GM20000 (cell line): ENCODE measurements at regions not wholly inside any gene's neighbourhood (a gene's known extent, or its start where the extent isn't known, plus 50 kb on each side); places are given as distances from the start of the nearest gene placed in this dataset.

Experiments
- DNase-seq: peaks from one replicate; pipeline ENCODE4 v3.0.0; 2012; ENCODE audit warnings: low spot score
- TF ChIP-seq, protein P1 (sequence below): IDR thresholded peaks from 2 replicates; pipeline ENCODE4 v1.5.1; 2012; ENCODE audit warnings: mild to moderate bottlenecking, control low read depth; ENCODE audit errors: extremely low read depth, missing control alignments

DNA sequence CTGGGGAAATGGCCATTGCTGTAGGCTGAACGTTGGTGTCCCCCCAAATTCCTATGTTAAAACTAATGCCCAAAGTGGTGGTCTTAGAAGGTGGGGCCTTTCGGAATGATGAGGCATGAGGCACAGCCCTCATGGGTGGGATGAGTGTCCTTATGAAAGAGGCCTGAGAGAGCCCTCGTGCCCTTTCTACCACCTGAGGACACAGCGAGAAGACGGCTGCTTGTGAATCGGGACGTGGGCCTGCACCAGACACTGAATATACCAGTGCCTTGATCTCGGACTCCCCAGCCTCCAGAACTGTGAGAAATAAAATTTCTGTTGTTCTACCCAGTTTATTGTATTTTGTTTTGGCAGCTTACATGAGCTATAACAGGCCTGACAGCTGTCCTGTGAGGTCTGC is 162.9 kb upstream of the B3GAT1 start:
- DNase-seq = no peak
- TF ChIP-seq, protein P1, sequence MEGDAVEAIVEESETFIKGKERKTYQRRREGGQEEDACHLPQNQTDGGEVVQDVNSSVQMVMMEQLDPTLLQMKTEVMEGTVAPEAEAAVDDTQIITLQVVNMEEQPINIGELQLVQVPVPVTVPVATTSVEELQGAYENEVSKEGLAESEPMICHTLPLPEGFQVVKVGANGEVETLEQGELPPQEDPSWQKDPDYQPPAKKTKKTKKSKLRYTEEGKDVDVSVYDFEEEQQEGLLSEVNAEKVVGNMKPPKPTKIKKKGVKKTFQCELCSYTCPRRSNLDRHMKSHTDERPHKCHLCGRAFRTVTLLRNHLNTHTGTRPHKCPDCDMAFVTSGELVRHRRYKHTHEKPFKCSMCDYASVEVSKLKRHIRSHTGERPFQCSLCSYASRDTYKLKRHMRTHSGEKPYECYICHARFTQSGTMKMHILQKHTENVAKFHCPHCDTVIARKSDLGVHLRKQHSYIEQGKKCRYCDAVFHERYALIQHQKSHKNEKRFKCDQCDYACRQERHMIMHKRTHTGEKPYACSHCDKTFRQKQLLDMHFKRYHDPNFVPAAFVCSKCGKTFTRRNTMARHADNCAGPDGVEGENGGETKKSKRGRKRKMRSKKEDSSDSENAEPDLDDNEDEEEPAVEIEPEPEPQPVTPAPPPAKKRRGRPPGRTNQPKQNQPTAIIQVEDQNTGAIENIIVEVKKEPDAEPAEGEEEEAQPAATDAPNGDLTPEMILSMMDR = no peak

DNA sequence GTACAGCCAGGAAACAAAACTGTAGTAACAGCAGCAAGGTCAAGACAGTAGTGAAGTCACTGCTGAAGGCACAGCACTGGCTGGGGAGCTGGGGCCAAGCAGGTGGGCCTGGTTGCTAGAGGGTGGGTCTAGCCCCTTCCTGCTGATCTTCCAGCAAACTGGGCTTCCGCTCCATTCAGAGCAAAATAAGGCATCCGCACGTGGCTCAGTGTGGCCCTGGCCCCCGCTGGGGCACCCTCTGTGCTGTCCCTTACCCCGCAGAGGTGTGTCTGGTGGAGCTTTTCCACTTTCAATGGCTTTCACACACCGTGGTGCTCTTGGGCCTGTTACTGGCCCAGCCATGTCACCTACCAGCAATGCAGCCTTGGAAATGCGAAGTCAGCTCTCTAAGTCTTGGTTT is 162.4 kb upstream of the B3GAT1 start:
- DNase-seq = no peak
- TF ChIP-seq, protein P1 = no peak

DNA sequence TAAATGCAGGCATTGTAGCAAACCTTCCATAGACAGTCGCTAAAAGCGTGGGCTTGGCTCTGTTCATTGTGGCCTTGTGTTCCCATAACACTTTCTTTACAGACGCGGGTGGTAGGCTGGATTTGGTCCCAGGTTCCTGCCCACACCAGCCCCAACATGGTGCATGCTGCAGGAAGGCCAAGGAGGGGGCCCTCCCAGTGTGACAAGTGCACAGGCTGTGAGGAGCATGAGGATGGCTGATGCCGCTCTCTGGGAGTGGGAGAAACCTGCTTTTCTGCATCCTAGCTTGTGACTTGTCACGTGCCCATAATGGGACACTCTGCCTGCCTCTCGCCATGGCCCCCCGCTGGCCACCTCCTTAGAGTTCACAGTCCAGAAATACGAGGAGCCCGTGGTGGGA is 161.8 kb upstream of the B3GAT1 start:
- TF ChIP-seq, protein P1 = no peak
- no peak for DNase-seq

DNA sequence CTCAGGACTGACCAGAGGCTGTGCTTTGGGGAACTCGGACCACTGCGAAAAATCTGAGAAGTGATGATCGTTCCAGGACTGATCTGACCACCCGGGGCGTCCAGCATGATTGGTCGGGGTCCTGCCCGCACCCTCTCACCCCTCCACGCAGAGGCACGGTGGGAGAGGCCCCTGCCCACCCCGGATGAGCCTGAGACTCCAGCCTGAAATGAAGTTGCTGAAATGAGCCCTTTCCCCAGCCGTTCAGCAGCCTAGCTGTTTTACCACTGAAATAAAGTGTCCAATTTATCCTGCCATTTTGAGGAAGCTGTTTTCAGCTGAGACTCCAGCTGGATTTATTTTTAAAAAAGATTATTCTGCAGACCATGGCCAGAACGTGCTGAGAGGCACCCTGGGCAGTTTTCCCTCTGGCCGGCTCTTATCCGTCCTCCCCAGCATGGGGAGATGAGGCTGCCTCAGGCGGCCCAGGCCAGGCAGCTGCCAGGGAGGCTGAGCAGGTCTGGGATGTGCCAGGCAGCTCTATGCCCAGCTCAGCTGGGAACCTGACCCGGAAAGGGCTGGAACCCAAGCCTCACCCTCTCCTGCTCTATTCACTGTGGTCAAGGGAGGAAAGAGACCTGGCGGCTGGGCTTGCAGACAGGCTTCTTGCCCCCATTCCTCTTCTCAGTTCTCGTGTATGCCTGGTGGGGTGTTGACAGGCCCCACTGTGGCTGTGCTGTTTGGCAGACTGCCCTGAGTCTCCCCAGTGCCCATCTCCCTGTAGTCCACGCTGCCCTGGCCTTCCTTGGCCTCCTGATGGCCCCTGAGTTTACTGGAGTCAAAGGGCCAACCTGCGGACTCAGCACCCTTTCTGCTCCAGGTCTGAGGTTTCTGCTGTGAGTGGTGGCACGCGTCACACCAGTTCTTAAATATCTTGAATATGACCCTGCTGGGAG is 161.0 kb upstream of the B3GAT1 start:
- DNase-seq = no peak
- TF ChIP-seq, protein P1 = no peak

DNA sequence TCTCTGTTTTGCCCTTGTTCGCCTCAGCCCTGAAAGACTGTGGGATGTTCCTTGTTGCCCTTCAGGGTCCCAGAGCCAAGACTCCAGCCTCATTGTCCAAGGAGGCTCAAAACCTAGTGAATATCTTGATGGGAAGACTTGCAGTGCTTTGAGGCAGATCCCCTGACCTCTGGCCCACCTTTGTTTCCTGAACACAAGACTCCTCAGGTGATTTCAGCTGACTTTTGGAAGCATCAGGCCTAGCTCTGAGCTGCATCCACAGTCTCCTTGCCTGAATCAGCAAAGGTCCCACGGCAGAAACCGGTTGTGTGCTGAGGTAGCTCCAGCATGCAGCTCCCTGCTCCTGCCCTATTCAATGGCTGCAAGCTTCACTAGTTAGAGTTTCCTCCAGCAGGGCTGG is 159.3 kb upstream of the B3GAT1 start:
- TF ChIP-seq, protein P1 = no peak
- no peak for DNase-seq

DNA sequence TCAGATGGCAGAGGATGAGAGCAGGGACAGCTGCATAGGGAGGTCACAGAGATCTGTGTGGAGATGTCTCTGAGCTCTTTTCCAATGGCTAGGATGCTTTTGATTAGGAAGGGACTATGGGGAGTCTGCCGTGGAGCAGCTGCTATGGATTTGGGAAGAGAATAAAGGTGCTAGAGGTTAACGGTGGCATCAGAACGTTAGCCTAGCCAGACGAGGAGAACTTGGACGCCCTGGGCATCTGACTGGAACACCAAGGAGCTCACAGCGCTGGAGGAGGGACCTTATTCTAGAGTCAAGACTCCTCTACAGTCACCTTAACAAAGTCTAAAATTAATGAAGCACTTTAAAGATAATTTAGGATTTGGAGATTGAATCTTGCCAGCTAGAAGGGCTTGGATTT is 157.2 kb upstream of the B3GAT1 start:
- DNase-seq = no peak
- TF ChIP-seq, protein P1 = no peak

DNA sequence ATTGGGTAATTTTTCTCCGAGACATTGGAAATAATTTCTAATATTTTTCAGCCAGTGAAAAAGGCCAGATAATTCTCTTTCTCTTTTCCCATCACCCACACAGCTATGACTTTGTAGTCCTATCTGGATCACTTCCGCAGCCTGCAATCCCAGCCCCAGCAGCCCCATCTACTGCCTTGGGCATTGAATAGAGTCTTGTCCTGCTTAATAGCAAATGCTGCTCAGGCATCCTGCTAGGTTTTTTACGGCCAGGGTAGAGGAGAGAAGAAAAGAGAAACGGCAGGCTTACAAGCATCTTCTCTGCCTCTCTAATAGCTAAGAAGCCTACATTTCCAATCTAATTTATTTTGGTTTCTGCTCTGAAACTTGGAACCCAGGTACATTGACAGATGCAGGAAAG is 154.3 kb upstream of the B3GAT1 start:
- TF ChIP-seq, protein P1 = no peak
- DNase-seq = no peak
